Natural killer cell (primary cell): ENCODE measurements at regions not wholly inside any gene's neighbourhood (a gene's known extent, or its start where the extent isn't known, plus 50 kb on each side); places are given as distances from the start of the nearest gene placed in this dataset.

ENCODE experiments used
- ATAC-seq, 3 donors: fragments of 150-1000 bp in 2 of 3; fragments of 200-7000 bp in 1 of 3; cut with Tn5 transposase; 1 replicate in 1 of 3; 2 replicates in 2 of 3; pipeline ENCODE4 v1.10.0; 2021; ENCODE audit warnings: mild to moderate bottlenecking in 2 of 3, moderate library complexity in 2 of 3
- DNase-seq, 2 donors: peaks; one replicate each; pipeline versions ENCODE4 v3.0.0 to v3.0.0-alpha.2; 2013 to 2021; ENCODE audit warnings: mixed read lengths in 1 of 2
- H3K27ac ChIP-seq: one replicate; pipeline ENCODE4 v1.5.1; 2013; ENCODE audit warnings: mild to moderate bottlenecking, low read length
- H3K27me3 ChIP-seq: one replicate; pipeline ENCODE4 v1.6.1; 2013; ENCODE audit warnings: low read length; ENCODE audit not compliant: control insufficient read depth, insufficient read depth
- H3K36me3 ChIP-seq: one replicate; pipeline ENCODE4 v1.6.1; 2013; ENCODE audit warnings: low read length; ENCODE audit not compliant: control insufficient read depth, insufficient read depth
- H3K4me1 ChIP-seq: one replicate; pipeline ENCODE4 v1.6.1; 2013; ENCODE audit warnings: low read length; ENCODE audit not compliant: control insufficient read depth, insufficient read depth
- H3K4me3 ChIP-seq: one replicate; pipeline ENCODE4 v1.5.1; 2013; ENCODE audit warnings: low read length
- H3K9me3 ChIP-seq: one replicate; pipeline ENCODE4 v1.6.1; 2013; ENCODE audit warnings: low read length; ENCODE audit not compliant: control insufficient read depth, insufficient read depth
- H3K27ac Mint-ChIP-seq, 2 donors: one replicate each; pipeline ENCODE4 v1.8.0; 2022; ENCODE audit warnings: mild to moderate bottlenecking in 2 of 2, mixed read lengths in 2 of 2, moderate library complexity in 1 of 2
- H3K27me3 Mint-ChIP-seq, 2 donors: one replicate each; pipeline ENCODE4 v1.8.0; 2022; ENCODE audit warnings: low read depth in 2 of 2, mixed read lengths in 2 of 2
- H3K36me3 Mint-ChIP-seq: one replicate; pipeline ENCODE4 v1.8.0; 2022; ENCODE audit warnings: mixed read lengths
- H3K4me1 Mint-ChIP-seq, 2 donors: one replicate each; pipeline ENCODE4 v1.8.0; 2022; ENCODE audit warnings: mixed read lengths in 2 of 2
- H3K4me3 Mint-ChIP-seq: one replicate; pipeline ENCODE4 v1.8.0; 2022; ENCODE audit warnings: mild to moderate bottlenecking, moderate library complexity, mixed read lengths
- H3K9me3 Mint-ChIP-seq, 2 donors: one replicate each; pipeline ENCODE4 v1.8.0; 2022; ENCODE audit warnings: mixed read lengths in 2 of 2
- WGBS: methylation state at CpG from one replicate; pipeline ENCODE4 v1.1.7; 2013; ENCODE audit warnings: missing lambda C conversion rate; ENCODE audit not compliant: insufficient coverage; 5-methylcytosine and 5-hydroxymethylcytosine counted together
- intact Hi-C: fragments of 100-400 bp; cut with micrococcal nuclease; formaldehyde crosslinking; loops from one replicate; pipeline ENCODE4 v1.14.2; 2022
- TF ChIP-seq, protein P1 (sequence below): fragments of 200-600 bp; IDR thresholded peaks from one replicate; pipeline ENCODE4 v1.8.0; 2022; ENCODE audit warnings: antibody characterized with exemption

DNA sequence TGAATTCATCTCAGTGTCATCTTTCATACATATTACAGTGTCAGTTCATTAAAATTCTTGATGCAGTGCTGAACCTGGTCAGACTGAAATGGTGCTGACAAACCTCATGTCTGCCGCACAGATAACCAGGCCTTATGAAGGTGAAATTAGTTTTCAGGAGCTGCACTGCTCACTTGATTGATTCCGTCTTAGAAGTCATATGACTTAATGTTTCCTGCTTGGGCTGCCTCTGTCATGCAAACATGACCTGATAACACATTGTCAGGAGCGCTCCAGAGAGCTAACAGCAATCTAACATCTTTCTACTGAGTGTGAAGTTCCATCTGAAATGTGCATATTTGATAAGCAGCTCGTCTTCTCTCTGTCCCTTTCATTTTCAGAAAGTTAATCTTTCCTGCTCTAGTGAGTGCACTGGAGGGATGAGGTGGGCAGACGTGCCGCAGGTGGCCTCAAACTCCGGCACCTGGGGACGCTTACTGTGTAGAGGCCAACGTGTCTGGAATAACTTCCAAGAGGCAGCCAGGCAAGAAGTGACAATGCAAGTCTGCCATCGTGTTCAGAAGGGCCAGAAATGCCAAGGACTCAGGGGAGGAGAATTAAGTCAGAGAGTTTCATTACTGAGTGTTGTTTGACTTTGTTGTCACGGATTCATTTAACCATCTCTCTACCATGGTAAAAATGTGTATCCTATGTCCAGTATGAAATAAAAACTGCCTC lies 592.1 kb downstream of the TLE1 start:
- no peaks in the 10 kb centered on the region for H3K27me3 Mint-ChIP-seq
- H3K36me3 Mint-ChIP-seq = peaks cover 12% of the 10 kb centered on the region
- Histone ChIP-seq H3K36me3 (no peaks in the 10 kb centered on the region), H3K4me3 (no peak overlapping the region), H3K9me3 (no peaks in the 10 kb centered on the region), H3K27ac (no peak overlapping the region), H3K27me3 (no peaks in the 10 kb centered on the region), H3K4me1 (no peaks in the 10 kb centered on the region)
- ATAC-seq (no peak), DNase-seq (no peak)
- TF ChIP-seq, protein P1, sequence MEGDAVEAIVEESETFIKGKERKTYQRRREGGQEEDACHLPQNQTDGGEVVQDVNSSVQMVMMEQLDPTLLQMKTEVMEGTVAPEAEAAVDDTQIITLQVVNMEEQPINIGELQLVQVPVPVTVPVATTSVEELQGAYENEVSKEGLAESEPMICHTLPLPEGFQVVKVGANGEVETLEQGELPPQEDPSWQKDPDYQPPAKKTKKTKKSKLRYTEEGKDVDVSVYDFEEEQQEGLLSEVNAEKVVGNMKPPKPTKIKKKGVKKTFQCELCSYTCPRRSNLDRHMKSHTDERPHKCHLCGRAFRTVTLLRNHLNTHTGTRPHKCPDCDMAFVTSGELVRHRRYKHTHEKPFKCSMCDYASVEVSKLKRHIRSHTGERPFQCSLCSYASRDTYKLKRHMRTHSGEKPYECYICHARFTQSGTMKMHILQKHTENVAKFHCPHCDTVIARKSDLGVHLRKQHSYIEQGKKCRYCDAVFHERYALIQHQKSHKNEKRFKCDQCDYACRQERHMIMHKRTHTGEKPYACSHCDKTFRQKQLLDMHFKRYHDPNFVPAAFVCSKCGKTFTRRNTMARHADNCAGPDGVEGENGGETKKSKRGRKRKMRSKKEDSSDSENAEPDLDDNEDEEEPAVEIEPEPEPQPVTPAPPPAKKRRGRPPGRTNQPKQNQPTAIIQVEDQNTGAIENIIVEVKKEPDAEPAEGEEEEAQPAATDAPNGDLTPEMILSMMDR = no peak
- peaks cover 5 to 9% of the 10 kb centered on the region in 2 donors for H3K9me3 Mint-ChIP-seq
- H3K4me3 Mint-ChIP-seq = no peak overlapping the region
- H3K27ac Mint-ChIP-seq = no peak overlapping the region
- intact Hi-C loops = no loop called here
- 84% methylated on average over 9 of the region's 11 CpGs for WGBS
- no peaks in the 10 kb centered on the region for H3K4me1 Mint-ChIP-seq

DNA sequence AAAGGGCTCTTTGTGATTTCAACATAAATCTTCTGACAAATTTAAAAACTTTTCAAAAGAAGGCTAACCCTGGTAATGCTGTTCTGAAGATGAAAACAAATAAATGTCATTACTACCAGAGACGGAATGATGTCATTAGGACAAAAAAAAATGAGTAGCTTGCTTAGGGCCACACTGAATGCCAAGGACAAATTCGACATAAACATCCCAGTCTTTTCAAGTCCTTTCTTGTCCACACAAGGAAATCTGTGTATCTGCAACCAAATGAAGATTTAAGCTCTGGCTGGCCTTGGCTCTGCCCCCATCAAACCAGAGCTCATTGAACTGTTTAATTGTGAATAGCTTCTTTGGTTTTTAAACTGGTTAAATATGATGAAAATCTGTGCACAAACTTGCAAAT lies 592.7 kb downstream of the TLE1 start:
- intact Hi-C loops = no loop called here
- no peak overlapping the region for H3K27ac Mint-ChIP-seq
- no peak overlapping the region for H3K4me3 Mint-ChIP-seq
- no peaks in the 10 kb centered on the region for H3K27me3 Mint-ChIP-seq
- 83% methylated on average over 2 of the region's 2 CpGs for WGBS
- ATAC-seq (no peak), DNase-seq (no peak)
- H3K9me3 Mint-ChIP-seq = peaks cover 8 to 12% of the 10 kb centered on the region in 2 donors
- Histone ChIP-seq H3K4me3 (no peak overlapping the region), H3K4me1 (no peaks in the 10 kb centered on the region), H3K27ac (no peak overlapping the region), H3K9me3 (no peaks in the 10 kb centered on the region), H3K27me3 (no peaks in the 10 kb centered on the region), H3K36me3 (no peaks in the 10 kb centered on the region)
- no peaks in the 10 kb centered on the region for H3K4me1 Mint-ChIP-seq
- TF ChIP-seq, protein P1 = no peak
- peaks cover 12% of the 10 kb centered on the region for H3K36me3 Mint-ChIP-seq

DNA sequence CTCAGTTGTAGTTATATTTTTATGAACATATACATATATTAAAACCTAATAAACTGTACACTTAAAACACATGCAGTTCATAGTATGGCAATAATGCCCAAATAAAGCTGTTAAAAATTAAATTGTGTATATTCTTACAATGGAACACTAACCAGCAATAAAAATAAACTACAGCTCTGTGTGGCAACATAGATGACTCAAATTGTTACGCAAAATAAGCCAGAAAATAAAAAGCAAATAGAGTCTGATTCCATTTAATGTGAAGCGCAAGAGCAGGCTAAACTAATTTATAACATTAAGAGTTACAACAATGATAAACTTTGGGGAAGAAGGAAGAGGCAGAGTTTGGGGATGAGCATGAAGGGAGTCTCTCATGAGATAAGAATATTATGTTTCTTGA lies 597.3 kb downstream of the TLE1 start:
- Histone ChIP-seq H3K4me1 (no peaks in the 10 kb centered on the region), H3K27me3 (no peaks in the 10 kb centered on the region), H3K9me3 (no peaks in the 10 kb centered on the region), H3K4me3 (no peak overlapping the region), H3K27ac (no peak overlapping the region), H3K36me3 (no peaks in the 10 kb centered on the region)
- Mint-ChIP-seq H3K9me3 (peaks cover 9 to 12% of the 10 kb centered on the region in 2 donors), H3K27me3 (no peaks in the 10 kb centered on the region), H3K36me3 (peaks cover 12% of the 10 kb centered on the region), H3K4me1 (no peaks in the 10 kb centered on the region), H3K4me3 (no peak overlapping the region), H3K27ac (no peak overlapping the region)
- no peak for ATAC-seq
- TF ChIP-seq, protein P1 = no peak
- intact Hi-C loops = no loop called here
- WGBS = 100% methylated on average over 1 of the region's 2 CpGs
- DNase-seq = no peak

DNA sequence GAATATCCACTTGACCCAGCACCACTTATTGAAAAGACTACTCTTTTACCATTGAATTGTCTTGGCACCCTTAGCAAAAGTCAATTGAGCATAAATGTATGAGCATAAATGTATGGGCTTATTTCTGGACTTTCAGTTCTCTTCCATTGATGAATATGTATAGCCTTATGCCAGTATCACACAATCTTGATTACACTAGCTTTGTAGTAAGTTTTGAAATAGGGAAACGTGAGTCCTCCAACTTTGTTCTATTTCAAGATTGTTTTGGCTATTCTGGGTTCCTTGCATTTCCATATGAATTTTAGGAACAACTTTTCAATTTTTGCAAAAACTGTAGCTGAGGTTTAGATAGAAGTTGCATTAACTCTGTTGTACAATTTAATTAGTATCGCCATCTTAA lies 601.0 kb downstream of the TLE1 start:
- intact Hi-C loops = no loop called here
- Histone ChIP-seq H3K4me1 (no peaks in the 10 kb centered on the region), H3K4me3 (no peak overlapping the region), H3K9me3 (no peaks in the 10 kb centered on the region), H3K36me3 (no peaks in the 10 kb centered on the region), H3K27me3 (no peaks in the 10 kb centered on the region), H3K27ac (no peak overlapping the region)
- Mint-ChIP-seq H3K4me3 (no peak overlapping the region), H3K27ac (no peak overlapping the region), H3K4me1 (no peaks in the 10 kb centered on the region), H3K36me3 (peaks cover 8% of the 10 kb centered on the region), H3K27me3 (no peaks in the 10 kb centered on the region), H3K9me3 (peaks cover 7 to 9% of the 10 kb centered on the region in 2 donors)
- DNase-seq = no peak
- no CpG with 5 or more reads among the region's 2 CpGs for WGBS
- TF ChIP-seq, protein P1 = no peak
- ATAC-seq = no peak
